ENCODE measurements at regions not wholly inside any gene's neighbourhood (a gene's known extent, or its start where the extent isn't known, plus 50 kb on each side); places are given as distances from the start of the nearest gene placed in this dataset.

DNA sequence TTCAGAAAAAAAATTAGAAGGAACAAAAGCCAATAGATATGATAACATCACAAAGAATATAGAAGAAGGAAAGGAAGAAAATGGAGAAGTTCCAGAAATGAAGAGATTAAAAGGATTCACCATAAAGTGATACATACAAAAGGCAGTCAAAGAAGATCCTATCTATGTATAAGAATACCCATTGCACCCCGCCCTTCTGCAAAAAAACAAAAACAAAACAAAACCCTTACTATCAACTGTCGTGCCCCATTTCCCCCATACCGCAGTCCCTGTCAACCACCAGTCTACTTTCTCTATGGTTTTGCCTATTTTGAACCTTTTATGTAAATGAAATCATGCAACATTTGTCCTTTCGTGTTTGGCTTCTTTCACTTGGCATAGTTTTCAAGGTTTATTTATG is 385.6 kb downstream of the PRDM5 start:
- TF ChIP-seq POLR2A (IDR thresholded peaks at IDR 0.05) (no peak), EP300 (IDR thresholded peaks at IDR 0.05) (no peak)
- TF ChIP-seq, protein P1, sequence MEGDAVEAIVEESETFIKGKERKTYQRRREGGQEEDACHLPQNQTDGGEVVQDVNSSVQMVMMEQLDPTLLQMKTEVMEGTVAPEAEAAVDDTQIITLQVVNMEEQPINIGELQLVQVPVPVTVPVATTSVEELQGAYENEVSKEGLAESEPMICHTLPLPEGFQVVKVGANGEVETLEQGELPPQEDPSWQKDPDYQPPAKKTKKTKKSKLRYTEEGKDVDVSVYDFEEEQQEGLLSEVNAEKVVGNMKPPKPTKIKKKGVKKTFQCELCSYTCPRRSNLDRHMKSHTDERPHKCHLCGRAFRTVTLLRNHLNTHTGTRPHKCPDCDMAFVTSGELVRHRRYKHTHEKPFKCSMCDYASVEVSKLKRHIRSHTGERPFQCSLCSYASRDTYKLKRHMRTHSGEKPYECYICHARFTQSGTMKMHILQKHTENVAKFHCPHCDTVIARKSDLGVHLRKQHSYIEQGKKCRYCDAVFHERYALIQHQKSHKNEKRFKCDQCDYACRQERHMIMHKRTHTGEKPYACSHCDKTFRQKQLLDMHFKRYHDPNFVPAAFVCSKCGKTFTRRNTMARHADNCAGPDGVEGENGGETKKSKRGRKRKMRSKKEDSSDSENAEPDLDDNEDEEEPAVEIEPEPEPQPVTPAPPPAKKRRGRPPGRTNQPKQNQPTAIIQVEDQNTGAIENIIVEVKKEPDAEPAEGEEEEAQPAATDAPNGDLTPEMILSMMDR (IDR thresholded peaks at IDR 0.05): no peak

All from ovary (tissue), 3 donors.